ENCODE measurements at regions not wholly inside any gene's neighbourhood (a gene's known extent, or its start where the extent isn't known, plus 50 kb on each side); places are given as distances from the start of the nearest gene placed in this dataset.

DNA sequence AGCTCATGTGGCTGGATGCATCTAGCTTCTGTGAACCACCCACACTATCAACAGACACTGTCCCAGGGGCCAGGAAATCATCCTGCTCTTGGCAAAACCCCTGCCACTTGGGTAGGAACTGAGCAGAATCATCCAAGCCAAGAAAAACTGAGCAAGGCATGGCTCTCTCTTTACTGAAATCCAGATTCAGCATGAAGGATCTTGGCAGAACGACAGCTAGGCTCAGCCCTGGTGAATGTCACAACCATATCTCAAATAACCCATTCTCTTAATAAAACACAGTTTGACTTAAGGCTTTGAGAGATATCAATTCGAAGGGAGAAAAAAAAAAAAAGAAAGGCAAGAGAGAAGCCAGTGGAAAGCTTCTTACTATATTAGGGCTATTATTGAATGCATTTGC is 72.2 kb downstream of the MAF start:
- Histone ChIP-seq H3K27me3 (ENCODE audit: control insufficient read depth, insufficient read depth, low read length) (no peaks in the 10 kb centered on the region), H3K27ac (peak overlapping the region; percentile 21), H3K79me2 (no peaks in the 10 kb centered on the region), H3K4me2 (ENCODE audit: low read length) (peak overlapping the region; percentile 18), H2AFZ (peak overlapping the region; percentile 71), H3K4me1 (peaks cover 18% of the 10 kb centered on the region), H3K36me3 (ENCODE audit: control insufficient read depth, insufficient read depth, low read length) (no peaks in the 10 kb centered on the region), H3K9me3 (ENCODE audit: control insufficient read depth, low read length) (no peaks in the 10 kb centered on the region), H3K9ac (no peak overlapping the region), H3K4me3 (ENCODE audit: low read depth, low read length) (no peak overlapping the region)
- TF ChIP-seq, protein P1, sequence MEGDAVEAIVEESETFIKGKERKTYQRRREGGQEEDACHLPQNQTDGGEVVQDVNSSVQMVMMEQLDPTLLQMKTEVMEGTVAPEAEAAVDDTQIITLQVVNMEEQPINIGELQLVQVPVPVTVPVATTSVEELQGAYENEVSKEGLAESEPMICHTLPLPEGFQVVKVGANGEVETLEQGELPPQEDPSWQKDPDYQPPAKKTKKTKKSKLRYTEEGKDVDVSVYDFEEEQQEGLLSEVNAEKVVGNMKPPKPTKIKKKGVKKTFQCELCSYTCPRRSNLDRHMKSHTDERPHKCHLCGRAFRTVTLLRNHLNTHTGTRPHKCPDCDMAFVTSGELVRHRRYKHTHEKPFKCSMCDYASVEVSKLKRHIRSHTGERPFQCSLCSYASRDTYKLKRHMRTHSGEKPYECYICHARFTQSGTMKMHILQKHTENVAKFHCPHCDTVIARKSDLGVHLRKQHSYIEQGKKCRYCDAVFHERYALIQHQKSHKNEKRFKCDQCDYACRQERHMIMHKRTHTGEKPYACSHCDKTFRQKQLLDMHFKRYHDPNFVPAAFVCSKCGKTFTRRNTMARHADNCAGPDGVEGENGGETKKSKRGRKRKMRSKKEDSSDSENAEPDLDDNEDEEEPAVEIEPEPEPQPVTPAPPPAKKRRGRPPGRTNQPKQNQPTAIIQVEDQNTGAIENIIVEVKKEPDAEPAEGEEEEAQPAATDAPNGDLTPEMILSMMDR (IDR thresholded peaks at IDR 0.05): no peak

DNA sequence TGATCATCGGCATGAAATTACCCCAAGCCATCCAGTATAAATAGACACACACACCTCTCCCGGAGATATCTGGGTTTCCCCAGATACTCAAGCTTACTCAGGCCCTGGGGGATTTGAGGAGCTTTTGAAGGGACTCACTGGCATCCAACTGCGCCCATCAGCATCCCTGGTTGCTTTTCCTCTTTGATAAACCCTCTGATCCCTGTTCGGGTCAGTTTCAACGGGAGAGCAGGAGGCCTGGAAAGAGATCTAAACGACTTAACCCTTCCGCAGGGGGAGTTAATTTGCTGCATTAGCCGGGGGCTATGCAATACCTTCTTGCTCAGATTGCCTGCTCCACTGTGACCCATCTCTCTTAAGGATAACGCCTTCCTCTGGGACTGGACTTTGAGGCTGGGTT is 76.6 kb downstream of the MAF start:
- peaks cover 27% of the 10 kb centered on the region for H3K4me1 ChIP-seq
- no peak overlapping the region for H3K9ac ChIP-seq
- no peak overlapping the region for H3K4me2 ChIP-seq (ENCODE audit: low read length)
- no peaks in the 10 kb centered on the region for H3K36me3 ChIP-seq (ENCODE audit: control insufficient read depth, insufficient read depth, low read length)
- H3K27me3 ChIP-seq (ENCODE audit: control insufficient read depth, insufficient read depth, low read length): no peaks in the 10 kb centered on the region
- no peak overlapping the region for H3K4me3 ChIP-seq (ENCODE audit: low read depth, low read length)
- H3K79me2 ChIP-seq: no peaks in the 10 kb centered on the region
- H3K27ac ChIP-seq: no peak overlapping the region
- H3K9me3 ChIP-seq (ENCODE audit: control insufficient read depth, low read length): no peaks in the 10 kb centered on the region
- TF ChIP-seq, protein P1 (IDR thresholded peaks at IDR 0.05): no peak
- no peak overlapping the region for H2AFZ ChIP-seq

DNA sequence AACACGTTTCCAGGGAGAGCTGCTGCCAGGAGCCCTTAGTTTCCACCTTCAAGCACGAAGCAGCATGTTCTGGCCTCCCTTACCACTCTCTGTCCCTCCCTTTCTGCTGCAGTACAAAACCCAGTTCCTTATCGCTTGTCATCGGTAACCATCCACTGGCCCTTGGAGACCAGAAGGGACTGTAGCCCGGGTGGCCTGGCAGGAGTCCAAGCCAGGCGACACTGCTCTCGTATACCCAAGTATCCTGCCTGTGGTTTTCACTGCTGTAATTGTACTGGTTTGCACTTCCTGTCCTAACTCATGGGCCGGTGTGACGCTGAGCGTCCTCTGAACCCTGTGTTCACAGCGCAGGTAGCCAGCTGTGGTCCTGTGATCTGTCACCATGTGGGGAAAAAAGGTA is 81.1 kb downstream of the MAF start:
- no peak overlapping the region for H3K4me3 ChIP-seq (ENCODE audit: low read depth, low read length)
- H3K9ac ChIP-seq: no peak overlapping the region
- peak overlapping the region; percentile 42 for H3K4me2 ChIP-seq (ENCODE audit: low read length)
- H3K27me3 ChIP-seq (ENCODE audit: control insufficient read depth, insufficient read depth, low read length): no peaks in the 10 kb centered on the region
- no peak overlapping the region for H3K27ac ChIP-seq
- peak overlapping the region; percentile 52 for H2AFZ ChIP-seq
- TF ChIP-seq, protein P1 (IDR thresholded peaks at IDR 0.05): no peak
- H3K79me2 ChIP-seq: no peaks in the 10 kb centered on the region
- H3K9me3 ChIP-seq (ENCODE audit: control insufficient read depth, low read length): no peaks in the 10 kb centered on the region
- H3K4me1 ChIP-seq: peaks cover 11% of the 10 kb centered on the region
- no peaks in the 10 kb centered on the region for H3K36me3 ChIP-seq (ENCODE audit: control insufficient read depth, insufficient read depth, low read length)

DNA sequence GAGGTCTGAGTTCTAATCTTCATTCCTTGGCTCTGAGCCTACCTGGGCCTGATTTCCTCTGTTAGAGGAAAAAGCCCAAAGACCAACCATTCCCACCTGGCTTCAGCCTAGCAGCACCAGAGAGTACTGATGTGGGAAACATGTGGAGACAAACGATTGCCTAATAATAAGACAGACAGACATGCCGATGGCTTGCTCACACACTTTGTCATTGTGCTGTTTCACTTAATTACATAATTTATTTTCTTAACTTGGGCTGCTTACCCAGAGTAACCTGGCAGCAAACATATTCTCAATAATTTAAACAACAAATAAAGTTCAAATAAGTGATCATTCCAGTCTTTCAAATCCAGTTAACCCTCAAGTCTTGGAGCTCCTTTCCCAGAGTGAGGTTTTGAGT is 83.4 kb downstream of the MAF start:
- H2AFZ ChIP-seq: no peak overlapping the region
- H3K27me3 ChIP-seq (ENCODE audit: control insufficient read depth, insufficient read depth, low read length): no peaks in the 10 kb centered on the region
- H3K36me3 ChIP-seq (ENCODE audit: control insufficient read depth, insufficient read depth, low read length): no peaks in the 10 kb centered on the region
- TF ChIP-seq, protein P1 (IDR thresholded peaks at IDR 0.05): no peak
- H3K4me3 ChIP-seq (ENCODE audit: low read depth, low read length): no peak overlapping the region
- no peaks in the 10 kb centered on the region for H3K79me2 ChIP-seq
- H3K4me1 ChIP-seq: peaks cover 11% of the 10 kb centered on the region
- no peak overlapping the region for H3K27ac ChIP-seq
- no peak overlapping the region for H3K4me2 ChIP-seq (ENCODE audit: low read length)
- H3K9me3 ChIP-seq (ENCODE audit: control insufficient read depth, low read length): no peaks in the 10 kb centered on the region
- no peak overlapping the region for H3K9ac ChIP-seq

DNA sequence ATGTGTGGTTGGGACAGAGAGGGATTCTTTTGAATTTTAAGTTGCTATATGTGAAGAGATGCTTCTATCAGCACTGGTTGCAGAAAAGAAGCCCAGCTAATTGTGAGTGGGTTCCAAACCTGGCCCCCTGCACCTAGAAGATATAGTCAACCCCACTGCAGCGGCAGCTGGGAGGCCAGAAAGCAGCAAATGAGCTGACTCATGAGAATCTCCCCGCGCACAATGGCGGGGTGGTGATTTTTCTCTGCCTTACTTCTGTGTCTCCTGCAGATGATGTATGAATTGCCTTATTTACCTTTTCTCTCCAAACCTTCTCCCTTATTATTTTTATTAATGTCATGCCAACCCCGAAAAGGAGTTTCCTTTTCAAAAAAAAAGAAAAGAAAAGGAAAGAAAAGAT is 89.7 kb downstream of the MAF start:
- Histone ChIP-seq H3K27ac (no peak overlapping the region), H2AFZ (no peak overlapping the region), H3K4me3 (ENCODE audit: low read depth, low read length) (no peak overlapping the region), H3K9ac (no peak overlapping the region), H3K36me3 (ENCODE audit: control insufficient read depth, insufficient read depth, low read length) (no peaks in the 10 kb centered on the region), H3K4me1 (no peaks in the 10 kb centered on the region), H3K4me2 (ENCODE audit: low read length) (no peak overlapping the region), H3K79me2 (no peaks in the 10 kb centered on the region), H3K27me3 (ENCODE audit: control insufficient read depth, insufficient read depth, low read length) (no peaks in the 10 kb centered on the region), H3K9me3 (ENCODE audit: control insufficient read depth, low read length) (no peaks in the 10 kb centered on the region)
- TF ChIP-seq, protein P1 (IDR thresholded peaks at IDR 0.05): no peak
